AG20443 (cell line): ENCODE measurements at regions not wholly inside any gene's neighbourhood (a gene's known extent, or its start where the extent isn't known, plus 50 kb on each side); places are given as distances from the start of the nearest gene placed in this dataset.
"Not testable (repeated sequence)": the region's sequence is repeated elsewhere in the genome, so short reads cannot be mapped to it uniquely, and the experiment has no call there.

Experiments
- DNase-seq: peaks from one replicate; pipeline ENCODE4 v3.0.0; 2012; ENCODE audit warnings: low spot score, mixed read lengths

GRCh38 chr2:114261366-114261765 lies 181.1 kb upstream of the DPP10 start:
- DNase-seq = no peak

- DNase-seq = no peak
Observed at GRCh38 chr2:114265261-114265660, 177.2 kb upstream of the DPP10 start.

GRCh38 chr2:114274957-114275356 lies 167.5 kb upstream of the DPP10 start:
- DNase-seq = no peak

DNA sequence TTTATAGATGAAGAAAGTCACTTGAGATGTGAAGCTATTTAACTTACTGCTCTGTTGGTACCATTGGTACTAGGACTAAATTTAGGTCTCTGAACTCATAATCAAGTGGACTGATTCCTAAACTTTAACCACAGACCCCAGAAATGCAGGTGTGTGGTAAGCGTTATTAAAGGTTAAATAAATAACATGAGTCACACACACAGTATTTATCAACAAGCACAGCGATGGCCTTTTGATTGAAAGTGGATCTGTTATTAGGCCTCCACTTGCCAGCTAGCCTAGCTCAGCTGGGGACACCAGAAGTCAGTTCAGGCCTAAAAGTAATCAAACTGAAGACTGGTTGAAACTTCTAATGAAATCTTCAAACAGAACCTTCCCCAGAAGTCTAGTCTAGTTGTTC lies 161.3 kb upstream of the DPP10 start:
- DNase-seq = no peak

DNA sequence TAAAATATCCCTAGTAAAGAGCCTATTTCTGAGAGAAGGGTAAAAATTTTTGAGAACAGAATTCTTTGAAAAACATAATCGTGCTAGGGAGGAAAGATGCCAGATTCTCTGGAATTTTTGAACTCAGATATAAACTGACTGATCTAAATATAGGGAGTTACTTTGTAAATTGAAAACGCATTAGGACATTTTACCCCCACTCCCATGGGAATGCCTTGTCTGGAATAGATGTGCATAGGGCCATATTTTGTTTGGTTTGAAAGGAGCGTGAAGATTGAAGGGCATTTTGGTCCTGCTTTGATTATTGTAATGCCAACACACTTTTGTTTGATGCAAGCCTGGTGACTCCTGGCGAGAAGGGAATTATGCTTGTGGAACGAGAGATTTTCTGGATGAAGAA lies 158.7 kb upstream of the DPP10 start:
- DNase-seq = no peak

- no peak for DNase-seq
Observed at GRCh38 chr2:114286438-114286837, 156.0 kb upstream of the DPP10 start.

GRCh38 chr2:114293355-114293754 lies 149.1 kb upstream of the DPP10 start:
- no peak for DNase-seq

- no peak for DNase-seq
Observed at GRCh38 chr2:114294741-114295140, 147.7 kb upstream of the DPP10 start.

GRCh38 chr2:114300351-114300750 lies 142.1 kb upstream of the DPP10 start:
- DNase-seq = not testable (repeated sequence)

GRCh38 chr2:114316532-114317300 lies 125.7 kb upstream of the DPP10 start:
- no peak for DNase-seq

DNA sequence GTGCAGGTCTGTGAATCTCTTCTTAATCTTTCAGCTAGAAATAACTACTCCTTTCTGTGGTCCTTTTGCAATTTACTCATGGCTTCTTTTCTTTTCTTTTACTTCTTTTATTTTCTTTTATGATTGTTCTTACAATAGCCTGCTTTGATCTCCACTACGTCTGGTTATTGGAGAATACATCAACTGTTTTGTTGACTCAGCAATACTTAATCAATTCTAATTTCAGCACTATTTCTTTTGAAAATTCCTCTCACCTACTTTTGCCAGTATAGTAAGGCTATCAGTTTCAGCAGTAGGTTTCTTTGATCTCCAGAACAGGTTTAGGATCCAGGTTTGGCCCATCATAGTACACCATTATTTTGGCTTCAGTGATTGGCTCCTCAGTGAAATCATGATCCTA lies 111.8 kb upstream of the DPP10 start:
- DNase-seq = no peak

DNA sequence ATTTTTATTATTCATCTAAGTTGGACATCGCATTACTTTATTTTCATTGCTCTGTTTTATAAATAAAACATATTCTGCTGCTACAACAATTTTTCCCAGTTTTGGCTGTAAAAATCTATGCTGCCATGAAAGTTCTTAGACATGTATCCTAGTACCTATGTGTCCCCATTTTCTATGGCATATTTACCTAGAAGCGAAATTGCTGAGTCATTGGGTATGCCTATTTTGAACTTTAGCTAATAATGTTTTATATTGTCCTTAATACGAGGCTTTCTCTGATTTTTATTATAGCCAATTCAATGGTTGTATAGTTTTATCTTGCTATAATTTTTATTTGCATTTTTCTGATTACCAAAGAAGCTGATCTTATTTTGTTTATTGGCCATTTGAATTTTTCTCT lies 110.5 kb upstream of the DPP10 start:
- DNase-seq = no peak

- DNase-seq = no peak
Observed at GRCh38 chr2:114345246-114345645, 97.2 kb upstream of the DPP10 start.

GRCh38 chr2:114346658-114347057 lies 95.8 kb upstream of the DPP10 start:
- no peak for DNase-seq

DNA sequence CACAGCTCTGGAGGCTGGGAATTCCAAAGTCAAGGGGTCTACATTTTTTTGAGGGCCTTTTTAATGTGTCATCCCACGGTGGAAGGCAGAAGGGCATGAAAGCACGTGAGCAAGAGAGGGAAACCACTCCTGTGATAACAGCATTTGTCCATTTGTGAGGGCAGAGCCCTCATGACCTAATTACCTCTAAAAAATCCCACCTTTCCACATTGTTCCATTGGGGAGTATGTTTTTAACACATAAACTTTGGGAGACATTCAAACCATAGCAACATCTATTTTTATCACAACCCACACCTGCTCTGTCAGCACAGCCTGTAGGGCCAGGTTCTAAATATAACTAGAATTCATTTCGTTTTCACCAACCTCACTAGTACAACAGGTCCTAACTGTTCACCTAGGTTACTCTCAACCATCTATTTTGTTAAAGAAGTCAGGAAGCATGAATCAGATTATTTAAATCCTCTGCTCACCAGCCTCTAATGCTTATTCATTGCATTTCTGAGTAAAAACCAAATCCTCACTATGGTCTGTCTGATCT lies 92.2 kb upstream of the DPP10 start:
- no peak for DNase-seq

- no peak for DNase-seq
Observed at GRCh38 chr2:114352988-114353387, 89.5 kb upstream of the DPP10 start.

- no peak for DNase-seq
Observed at GRCh38 chr2:114354199-114354598, 88.2 kb upstream of the DPP10 start.

DNA sequence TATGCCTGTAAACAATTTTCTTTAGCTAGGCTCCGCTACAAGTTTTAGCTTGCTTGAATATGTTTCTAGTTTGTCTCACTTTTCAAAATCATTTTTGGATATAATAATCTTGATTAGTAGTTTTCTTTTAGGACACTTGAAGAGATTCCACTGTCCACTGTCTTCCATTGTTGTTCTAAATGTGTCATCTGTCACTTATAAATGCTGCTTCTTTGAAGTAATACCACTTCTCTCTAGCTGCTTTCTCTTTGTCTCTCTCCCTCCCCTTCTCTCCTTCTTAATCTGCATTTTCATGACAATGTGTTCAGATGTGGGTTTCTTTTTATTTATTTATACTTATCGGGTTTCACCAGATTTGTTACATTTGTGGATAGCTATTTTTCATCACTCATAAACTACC lies 73.7 kb upstream of the DPP10 start:
- DNase-seq = no peak

- not testable (repeated sequence) for DNase-seq
Observed at GRCh38 chr2:114371721-114372120, 70.7 kb upstream of the DPP10 start.

DNA sequence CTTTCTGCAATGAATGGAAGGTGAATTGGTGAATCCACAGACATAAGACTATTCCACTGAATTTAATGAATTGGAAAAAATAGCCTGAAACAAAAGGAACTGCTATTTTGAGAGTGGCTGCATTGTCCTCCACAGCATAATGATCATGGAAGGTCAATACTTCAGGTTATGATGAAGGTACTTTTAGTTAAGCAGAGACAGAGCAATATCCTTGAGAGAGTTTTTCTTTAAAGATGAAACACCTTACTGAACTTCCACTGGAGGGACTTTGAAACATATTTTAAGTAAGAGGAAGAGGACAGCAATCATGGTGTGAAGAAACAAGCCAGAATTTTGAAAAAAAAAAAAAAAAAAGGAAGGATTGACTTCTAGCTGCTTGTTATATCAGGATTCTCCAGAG lies 68.8 kb upstream of the DPP10 start:
- DNase-seq = no peak

DNA sequence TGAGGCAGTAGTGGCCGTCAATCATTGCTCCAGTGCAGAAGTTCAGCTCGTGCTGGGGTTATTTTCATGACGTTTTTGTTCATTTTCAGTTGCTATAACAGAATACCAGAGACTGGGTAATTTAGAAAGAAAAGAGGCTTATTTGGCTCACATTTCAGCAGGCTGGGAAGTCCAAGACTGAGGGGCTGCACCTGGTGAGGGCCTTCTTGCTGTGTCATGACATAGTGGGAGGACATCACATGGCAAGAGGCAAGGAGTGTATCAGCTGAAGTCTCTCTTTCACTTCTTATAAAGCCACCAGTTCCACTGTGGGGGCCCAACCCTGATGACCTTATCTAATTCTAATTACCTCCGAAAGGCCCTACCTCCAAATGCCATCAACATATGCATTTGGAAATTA lies 58.0 kb upstream of the DPP10 start:
- DNase-seq = no peak

- DNase-seq = no peak
Observed at GRCh38 chr2:114389021-114389420, 53.4 kb upstream of the DPP10 start.
